HCT116 (cell line): ENCODE measurements at regions not wholly inside any gene's neighbourhood (a gene's known extent, or its start where the extent isn't known, plus 50 kb on each side); places are given as distances from the start of the nearest gene placed in this dataset.
A peak's percentile ranks its signal among the peaks of the same experiment; 100 is the strongest.

Source experiments
- ATAC-seq: fragments of 200-7000 bp; cut with Tn5 transposase; 2 replicates; pipeline ENCODE4 v1.9.1; 2020; ENCODE audit warnings: mild to moderate bottlenecking, moderate library complexity
- BruUV-seq: library from RNA; stranded (reverse); fragments of 400-500 nt; replicated peaks from 2 replicates; lab custom pipeline; 2021; lab: Mats Ljungman, UMichigan
- CTCF ChIA-PET: fragments of 300-600 bp; sonication (Branson Sonifier 250); formaldehyde crosslinking; loops from one replicate; lab custom pipeline; 2021; ENCODE audit warnings: antibody characterized with exemption; lab: Charles Lee
- POLR2A ChIA-PET: fragments of 300-600, 350-600 bp; sonication (Branson Sonifier 250); formaldehyde crosslinking; loops from one replicate; lab custom pipeline; 2021; ENCODE audit warnings: antibody characterized with exemption; lab: Charles Lee
- RAD21 ChIA-PET, 2 experiments: fragments of 300-600 bp; sonication (Branson Sonifier 250); formaldehyde crosslinking; loops; one replicate each; lab custom pipeline; 2023; ENCODE audit warnings: low total read pairs in 2 of 2; ENCODE audit not compliant: uncharacterized antibody in 2 of 2, unreplicated experiment in 2 of 2, low non-redundant PET in 1 of 2; lab: Charles Lee
- DNase-seq: peaks from one replicate; pipeline ENCODE4 v3.0.0-alpha.2; 2010; ENCODE audit warnings: low read depth, low spot score
- H2AFZ ChIP-seq: fragments of 200-600 bp; shearing (Covaris generic), sonication (generic); 2 replicates; pipeline ENCODE4 v1.6.1; 2017; ENCODE audit warnings: low read depth, mixed run types, mixed read lengths, antibody characterized with exemption, low read length; ENCODE audit not compliant: poor library complexity, severe bottlenecking
- H3K27ac ChIP-seq: 2 replicates; pipeline ENCODE4 v1.5.1; 2012; ENCODE audit warnings: low read depth, low read length
- H3K27me3 ChIP-seq: fragments of 200-600 bp; sonication (generic); 2 replicates; pipeline ENCODE4 v1.6.1; 2016; ENCODE audit warnings: mixed run types, low read length, mixed read lengths; ENCODE audit not compliant: insufficient read depth
- H3K36me3 ChIP-seq, 2 experiments: fragments of 200-500 bp in 1 of 2; fragments of 200-600 bp in 1 of 2; sonication (Bioruptor generic) in 1 of 2; sonication (generic) in 1 of 2; 2 replicates each; pipeline versions ENCODE4 v1.5.1 to v1.6.1; 2014 to 2016; ENCODE audit warnings: low read length in 2 of 2, inconsistent platforms in 1 of 2, mixed read lengths in 1 of 2, mixed run types in 1 of 2; ENCODE audit not compliant: insufficient read depth in 2 of 2, control insufficient read depth in 1 of 2
- H3K4me1 ChIP-seq, 2 experiments: fragments of 200-600 bp in 1 of 2; sonication (generic) in 1 of 2; 2 replicates each; pipeline versions ENCODE4 v1.5.1 to v1.6.1; 2012 to 2017; ENCODE audit warnings: low read length in 2 of 2, inconsistent platforms in 1 of 2, mild to moderate bottlenecking in 1 of 2, mixed read lengths in 1 of 2, mixed run types in 1 of 2, moderate library complexity in 1 of 2; ENCODE audit not compliant: insufficient read depth in 2 of 2, control insufficient read depth in 1 of 2
- H3K4me2 ChIP-seq: fragments of 200-600 bp; sonication (generic); 2 replicates; pipeline ENCODE4 v1.6.1; 2017; ENCODE audit warnings: mixed run types, low read length, mixed read lengths
- H3K4me3 ChIP-seq, 2 experiments: fragments of 200-600 bp in 1 of 2; sonication (generic) in 1 of 2; replicated peaks in 1 of 2; 2 replicates each; pipeline ENCODE4 v1.5.1; 2011 to 2016; ENCODE audit warnings: low read length in 2 of 2, control low read depth in 1 of 2, low read depth in 1 of 2, mild to moderate bottlenecking in 1 of 2, mixed read lengths in 1 of 2, mixed run types in 1 of 2
- H3K79me2 ChIP-seq: fragments of 200-600 bp; sonication (generic); 2 replicates; pipeline ENCODE4 v1.6.1; 2017; ENCODE audit warnings: mild to moderate bottlenecking, mixed run types, low read length, moderate library complexity, mixed read lengths; ENCODE audit not compliant: insufficient read depth
- H3K9ac ChIP-seq: fragments of 200-600 bp; sonication (generic); 2 replicates; pipeline ENCODE4 v1.6.1; 2016; ENCODE audit warnings: low read length, mixed read lengths
- H3K9me2 ChIP-seq: fragments of 200-600 bp; sonication (generic), shearing (Covaris generic); 2 replicates; pipeline ENCODE4 v1.6.1; 2017; ENCODE audit warnings: mixed run types, mild to moderate bottlenecking, moderate library complexity; ENCODE audit not compliant: insufficient read depth
- H3K9me3 ChIP-seq, 2 experiments: fragments of 200-500 bp in 1 of 2; fragments of 200-600 bp in 1 of 2; sonication (Bioruptor generic) in 1 of 2; sonication (generic) in 1 of 2; 2 replicates each; pipeline ENCODE4 v1.6.1; 2014 to 2017; ENCODE audit warnings: low read length in 2 of 2, mixed read lengths in 2 of 2, inconsistent platforms in 1 of 2, low read depth in 1 of 2, mild to moderate bottlenecking in 1 of 2, mixed run types in 1 of 2, moderate library complexity in 1 of 2; ENCODE audit not compliant: control insufficient read depth in 1 of 2, insufficient read depth in 1 of 2
- H4K20me1 ChIP-seq: fragments of 200-600 bp; sonication (generic), shearing (Covaris generic); 2 replicates; pipeline ENCODE4 v1.6.1; 2017; ENCODE audit warnings: mixed run types, mild to moderate bottlenecking, moderate library complexity; ENCODE audit not compliant: insufficient read depth
- EGR1 ChIP-seq: IDR thresholded peaks from 2 replicates; pipeline ENCODE4 v1.6.1; 2012; ENCODE audit warnings: low read depth
- ELF1 ChIP-seq: IDR thresholded peaks from 2 replicates; pipeline ENCODE4 v1.6.1; 2012; ENCODE audit warnings: low read depth, borderline replicate concordance
- RAD21 ChIP-seq: IDR thresholded peaks from 2 replicates; pipeline ENCODE4 v1.6.1; 2012; ENCODE audit warnings: low read depth, mild to moderate bottlenecking
- SIN3A ChIP-seq: IDR thresholded peaks from 2 replicates; pipeline ENCODE4 v1.6.1; 2012; ENCODE audit warnings: low read depth
- SP1 ChIP-seq: IDR thresholded peaks from 2 replicates; pipeline ENCODE4 v1.6.1; 2012; ENCODE audit warnings: low read depth
- TCF7L2 ChIP-seq: IDR thresholded peaks from 2 replicates; pipeline ENCODE4 v1.7.0; 2011; ENCODE audit warnings: borderline replicate concordance, inconsistent platforms; ENCODE audit not compliant: insufficient read depth, insufficient read length; ENCODE audit errors: extremely low read depth
- ZFX ChIP-seq: fragments of 450-650 bp; IDR thresholded peaks from 2 replicates; pipeline ENCODE4 v1.6.1; 2017
- intact Hi-C: fragments of 100-400 bp; cut with micrococcal nuclease; formaldehyde crosslinking; loops from 2 replicates; pipeline ENCODE4 v1.10.0; 2022
- TF ChIP-seq, protein P1 (sequence below), 3 experiments: fragments of 200-600 bp in 1 of 3; sonication (generic) in 1 of 3; IDR thresholded peaks in 2 of 3; conservative IDR thresholded peaks in 1 of 3; 2 replicates each; pipeline ENCODE4 v1.5.1; 2012 to 2017; ENCODE audit warnings: low read depth in 2 of 3, low read length in 2 of 3, antibody characterized with exemption in 1 of 3, borderline replicate concordance in 1 of 3, control low read depth in 1 of 3, mild to moderate bottlenecking in 1 of 3, mixed read lengths in 1 of 3, mixed run types in 1 of 3, moderate library complexity in 1 of 3; ENCODE audit not compliant: insufficient read depth in 1 of 3
- TF ChIP-seq, protein P2 (sequence below): IDR thresholded peaks from 2 replicates; pipeline ENCODE4 v1.6.1; 2012

DNA sequence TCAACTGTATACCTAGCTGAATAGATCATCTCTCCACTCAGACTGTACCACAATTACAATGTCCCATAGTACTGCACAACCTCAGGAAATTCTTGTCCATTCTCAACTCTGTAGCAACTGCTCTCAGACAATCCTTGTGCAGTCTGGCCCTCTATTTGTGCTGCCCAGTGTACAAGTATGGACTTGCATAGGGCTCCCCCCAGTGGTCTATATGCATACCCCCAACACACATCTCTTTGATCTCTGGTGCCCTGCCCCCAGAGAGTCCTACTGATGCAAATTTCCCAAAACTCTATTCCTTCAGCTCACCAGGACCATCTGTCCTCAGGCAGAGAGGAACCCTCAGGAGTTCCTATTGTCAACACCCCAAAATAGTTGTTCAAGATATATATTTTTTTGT, 205.3 kb downstream of the SLCO4C1 start:
- ATAC-seq: peak; percentile 98
- H4K20me1 ChIP-seq: no peaks in the 10 kb centered on the region
- POLR2A ChIA-PET: interaction anchor here (1.0 kb wide), 1 partner anchor 113 kb away, joined by 3 read pairs; no protein-coding TSS in a partner anchor
- TF ChIP-seq SP1 (no peak), EGR1 (no peak), TCF7L2 (peak; percentile 99), ELF1 (no peak), SIN3A (no peak), RAD21 (peak; percentile 65), ZFX (no peak)
- TF ChIP-seq, protein P1, sequence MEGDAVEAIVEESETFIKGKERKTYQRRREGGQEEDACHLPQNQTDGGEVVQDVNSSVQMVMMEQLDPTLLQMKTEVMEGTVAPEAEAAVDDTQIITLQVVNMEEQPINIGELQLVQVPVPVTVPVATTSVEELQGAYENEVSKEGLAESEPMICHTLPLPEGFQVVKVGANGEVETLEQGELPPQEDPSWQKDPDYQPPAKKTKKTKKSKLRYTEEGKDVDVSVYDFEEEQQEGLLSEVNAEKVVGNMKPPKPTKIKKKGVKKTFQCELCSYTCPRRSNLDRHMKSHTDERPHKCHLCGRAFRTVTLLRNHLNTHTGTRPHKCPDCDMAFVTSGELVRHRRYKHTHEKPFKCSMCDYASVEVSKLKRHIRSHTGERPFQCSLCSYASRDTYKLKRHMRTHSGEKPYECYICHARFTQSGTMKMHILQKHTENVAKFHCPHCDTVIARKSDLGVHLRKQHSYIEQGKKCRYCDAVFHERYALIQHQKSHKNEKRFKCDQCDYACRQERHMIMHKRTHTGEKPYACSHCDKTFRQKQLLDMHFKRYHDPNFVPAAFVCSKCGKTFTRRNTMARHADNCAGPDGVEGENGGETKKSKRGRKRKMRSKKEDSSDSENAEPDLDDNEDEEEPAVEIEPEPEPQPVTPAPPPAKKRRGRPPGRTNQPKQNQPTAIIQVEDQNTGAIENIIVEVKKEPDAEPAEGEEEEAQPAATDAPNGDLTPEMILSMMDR (IDR thresholded peaks at IDR 0.05 in 2 of 3, conservative IDR thresholded peaks at IDR 0.05 in 1 of 3; ENCODE audit: borderline replicate concordance in 1 of 3, insufficient read depth in 1 of 3, low read depth in 2 of 3, low read length in 2 of 3): peak; percentile 28 to 67 (median 62); a peak in 5 of 6 replicates
- TF ChIP-seq, protein P2, sequence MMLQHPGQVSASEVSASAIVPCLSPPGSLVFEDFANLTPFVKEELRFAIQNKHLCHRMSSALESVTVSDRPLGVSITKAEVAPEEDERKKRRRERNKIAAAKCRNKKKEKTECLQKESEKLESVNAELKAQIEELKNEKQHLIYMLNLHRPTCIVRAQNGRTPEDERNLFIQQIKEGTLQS: no peak
- TF ChIP-seq, all 23 proteins: peak for 3
- no peak overlapping the region for H3K9ac ChIP-seq
- BruUV-seq: no TSS peak
- no peak overlapping the region for H2AFZ ChIP-seq
- H3K27me3 ChIP-seq: no peaks in the 10 kb centered on the region
- H3K36me3 ChIP-seq: no peaks in the 10 kb centered on the region
- ChIA-PET CTCF (interaction anchor here (1.2 to 1.3 kb wide), 3 partner anchors 112 to 412 kb away, joined by 3 to 4 read pairs (median 3); no protein-coding TSS in a partner anchor), RAD21 (no interaction called here)
- no peak overlapping the region for H3K27ac ChIP-seq
- H3K4me3 ChIP-seq: no peak overlapping the region
- H3K79me2 ChIP-seq: no peaks in the 10 kb centered on the region
- peak; percentile 36 for DNase-seq
- no peaks in the 10 kb centered on the region for H3K9me2 ChIP-seq
- H3K4me1 ChIP-seq: no peaks in the 10 kb centered on the region
- H3K4me2 ChIP-seq: no peak overlapping the region
- intact Hi-C loops: loop anchor here (5.0 to 10.0 kb wide), 2 partner anchors 148 to 414 kb away; no protein-coding TSS in a partner anchor
- H3K9me3 ChIP-seq: no peaks in the 10 kb centered on the region
